OCI-LY7 (cell line): ENCODE measurements at regions not wholly inside any gene's neighbourhood (a gene's known extent, or its start where the extent isn't known, plus 50 kb on each side); places are given as distances from the start of the nearest gene placed in this dataset.

Experiments
- BruUV-seq: library from RNA; stranded (reverse); fragments of 400-500 nt; replicated peaks from 2 replicates; lab custom pipeline; 2021; lab: Mats Ljungman, UMichigan
- CTCF ChIA-PET: fragments of 300-600 bp; sonication (Branson Sonifier 250); formaldehyde crosslinking; loops from one replicate; lab custom pipeline; 2022; ENCODE audit warnings: antibody characterized with exemption; ENCODE audit not compliant: unreplicated experiment; lab: Charles Lee
- POLR2A ChIA-PET: fragments of 300-600 bp; sonication (Branson Sonifier 250); formaldehyde crosslinking; loops from one replicate; lab custom pipeline; 2022; ENCODE audit warnings: antibody characterized with exemption; lab: Charles Lee
- DNase-seq: peaks from one replicate; pipeline ENCODE4 v3.0.0-alpha.2; 2015; ENCODE audit warnings: low spot score
- H2AFZ ChIP-seq: fragments of 200-600 bp; sonication (generic), shearing (Covaris generic); 2 replicates; pipeline ENCODE4 v1.6.1; 2014; ENCODE audit warnings: mild to moderate bottlenecking, antibody characterized with exemption, low read length, moderate library complexity
- H3K27ac ChIP-seq: fragments of 200-600 bp; sonication (generic); 2 replicates; pipeline ENCODE4 v1.5.1; 2014; ENCODE audit warnings: mixed run types, low read depth, mild to moderate bottlenecking, moderate library complexity, low read length, inconsistent platforms; ENCODE audit not compliant: poor library complexity, severe bottlenecking
- H3K36me3 ChIP-seq: fragments of 200-600 bp; sonication (generic); 2 replicates; pipeline ENCODE4 v1.6.1; 2014; ENCODE audit warnings: mild to moderate bottlenecking, antibody characterized with exemption, low read length, moderate library complexity, mixed read lengths; ENCODE audit not compliant: insufficient read depth
- H3K4me1 ChIP-seq: fragments of 200-600 bp; sonication (generic); 2 replicates; pipeline ENCODE4 v1.5.1; 2014; ENCODE audit warnings: mild to moderate bottlenecking, low read length; ENCODE audit not compliant: insufficient read depth, poor library complexity, severe bottlenecking
- H3K4me2 ChIP-seq: fragments of 200-600 bp; sonication (generic); 2 replicates; pipeline ENCODE4 v1.6.1; 2014; ENCODE audit warnings: mild to moderate bottlenecking, low read length
- H3K4me3 ChIP-seq: fragments of 200-600 bp; sonication (generic); 2 replicates; pipeline ENCODE4 v1.5.1; 2014; ENCODE audit warnings: mild to moderate bottlenecking, low read depth, low read length; ENCODE audit not compliant: poor library complexity, severe bottlenecking
- H3K79me2 ChIP-seq: fragments of 200-600 bp; sonication (generic); 2 replicates; pipeline ENCODE4 v1.6.1; 2016; ENCODE audit warnings: low read depth, mild to moderate bottlenecking, low read length, moderate library complexity, mixed read lengths; ENCODE audit not compliant: insufficient read depth
- H3K9me2 ChIP-seq: fragments of 200-600 bp; sonication (generic); 2 replicates; pipeline ENCODE4 v1.6.1; 2016; ENCODE audit warnings: mild to moderate bottlenecking, low read length, mixed read lengths; ENCODE audit not compliant: insufficient read depth
- H3K9me3 ChIP-seq: fragments of 200-600 bp; sonication (generic); 2 replicates; pipeline ENCODE4 v1.6.1; 2014; ENCODE audit warnings: mild to moderate bottlenecking, mixed run types, low read length, mixed read lengths
- H4K20me1 ChIP-seq: fragments of 200-600 bp; sonication (generic); 2 replicates; pipeline ENCODE4 v1.6.1; 2014; ENCODE audit warnings: mild to moderate bottlenecking, antibody characterized with exemption, low read length, moderate library complexity, mixed read lengths; ENCODE audit not compliant: insufficient read depth
- EZH2phosphoT487 ChIP-seq: fragments of 200-600 bp; sonication (generic); IDR thresholded peaks from 2 replicates; pipeline ENCODE4 v1.6.1; 2018; ENCODE audit warnings: low read depth, borderline replicate concordance, mild to moderate bottlenecking, mixed run types, antibody characterized with exemption, low read length, moderate library complexity, mixed read lengths
- intact Hi-C: fragments of 100-400 bp; cut with micrococcal nuclease; formaldehyde crosslinking; loops from one replicate; pipeline ENCODE4 v1.10.0; 2022; ENCODE audit not compliant: unreplicated experiment
- TF ChIP-seq, protein P1 (sequence below): fragments of 200-600 bp; sonication (generic); conservative IDR thresholded peaks from 2 replicates; pipeline ENCODE4 v1.5.1; 2014; ENCODE audit warnings: mild to moderate bottlenecking, antibody characterized with exemption, low read length, moderate library complexity, mixed read lengths

GRCh38 chr12:115798309-115798917 lies 479.1 kb downstream of the MED13L start:
- H3K36me3 ChIP-seq = no peaks in the 10 kb centered on the region
- DNase-seq = no peak
- POLR2A ChIA-PET = no interaction called here
- no peak overlapping the region for H3K4me3 ChIP-seq
- no peak overlapping the region for H3K4me2 ChIP-seq
- H4K20me1 ChIP-seq = no peaks in the 10 kb centered on the region
- no TSS peak for BruUV-seq
- intact Hi-C loops = no loop called here
- H3K4me1 ChIP-seq = no peaks in the 10 kb centered on the region
- H3K9me3 ChIP-seq = no peaks in the 10 kb centered on the region
- TF ChIP-seq EZH2phosphoT487 = no peak
- TF ChIP-seq, protein P1, sequence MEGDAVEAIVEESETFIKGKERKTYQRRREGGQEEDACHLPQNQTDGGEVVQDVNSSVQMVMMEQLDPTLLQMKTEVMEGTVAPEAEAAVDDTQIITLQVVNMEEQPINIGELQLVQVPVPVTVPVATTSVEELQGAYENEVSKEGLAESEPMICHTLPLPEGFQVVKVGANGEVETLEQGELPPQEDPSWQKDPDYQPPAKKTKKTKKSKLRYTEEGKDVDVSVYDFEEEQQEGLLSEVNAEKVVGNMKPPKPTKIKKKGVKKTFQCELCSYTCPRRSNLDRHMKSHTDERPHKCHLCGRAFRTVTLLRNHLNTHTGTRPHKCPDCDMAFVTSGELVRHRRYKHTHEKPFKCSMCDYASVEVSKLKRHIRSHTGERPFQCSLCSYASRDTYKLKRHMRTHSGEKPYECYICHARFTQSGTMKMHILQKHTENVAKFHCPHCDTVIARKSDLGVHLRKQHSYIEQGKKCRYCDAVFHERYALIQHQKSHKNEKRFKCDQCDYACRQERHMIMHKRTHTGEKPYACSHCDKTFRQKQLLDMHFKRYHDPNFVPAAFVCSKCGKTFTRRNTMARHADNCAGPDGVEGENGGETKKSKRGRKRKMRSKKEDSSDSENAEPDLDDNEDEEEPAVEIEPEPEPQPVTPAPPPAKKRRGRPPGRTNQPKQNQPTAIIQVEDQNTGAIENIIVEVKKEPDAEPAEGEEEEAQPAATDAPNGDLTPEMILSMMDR = no peak
- no peak overlapping the region for H3K27ac ChIP-seq
- no peaks in the 10 kb centered on the region for H3K9me2 ChIP-seq
- CTCF ChIA-PET = no interaction called here
- H2AFZ ChIP-seq = no peak overlapping the region
- H3K79me2 ChIP-seq = no peaks in the 10 kb centered on the region

DNA sequence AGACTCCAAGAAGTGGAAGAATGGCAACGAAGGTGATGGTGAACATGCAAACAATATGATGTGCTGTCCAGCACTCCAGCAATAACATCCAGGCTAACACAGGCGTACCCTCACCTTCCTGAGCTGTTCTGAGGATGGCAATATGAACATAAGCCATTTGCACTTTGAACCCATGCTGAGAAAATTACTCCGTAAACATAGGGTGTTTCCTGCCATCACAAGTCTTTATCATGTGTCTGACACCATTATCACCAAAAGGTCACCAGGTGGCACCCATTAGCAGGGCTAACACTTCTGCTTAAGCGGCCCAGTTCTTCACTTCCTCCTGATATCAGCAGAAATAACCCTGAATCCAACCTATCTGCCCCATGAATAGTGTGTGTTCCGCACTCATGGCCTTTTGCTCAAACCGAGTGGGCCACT lies 482.8 kb downstream of the MED13L start:
- Histone ChIP-seq H2AFZ (no peak overlapping the region), H3K4me3 (no peak overlapping the region), H3K4me1 (no peaks in the 10 kb centered on the region), H3K9me3 (no peaks in the 10 kb centered on the region), H3K9me2 (no peaks in the 10 kb centered on the region), H3K79me2 (no peaks in the 10 kb centered on the region), H3K27ac (no peak overlapping the region), H3K36me3 (no peaks in the 10 kb centered on the region), H3K4me2 (no peak overlapping the region), H4K20me1 (no peaks in the 10 kb centered on the region)
- no peak for DNase-seq
- intact Hi-C loops = no loop called here
- CTCF ChIA-PET = no interaction called here
- POLR2A ChIA-PET = no interaction called here
- TF ChIP-seq, protein P1 = no peak
- TF ChIP-seq EZH2phosphoT487 = no peak
- BruUV-seq = no TSS peak

- Histone ChIP-seq H3K4me1 (no peaks in the 10 kb centered on the region), H3K79me2 (no peaks in the 10 kb centered on the region), H3K4me2 (no peak overlapping the region), H3K4me3 (no peak overlapping the region), H2AFZ (no peak overlapping the region), H3K9me3 (no peaks in the 10 kb centered on the region), H3K36me3 (no peaks in the 10 kb centered on the region), H3K27ac (no peak overlapping the region), H4K20me1 (no peaks in the 10 kb centered on the region), H3K9me2 (no peaks in the 10 kb centered on the region)
- intact Hi-C loops = no loop called here
- BruUV-seq = no TSS peak
- TF ChIP-seq, protein P1 = no peak
- TF ChIP-seq EZH2phosphoT487 = no peak
- DNase-seq = no peak
- ChIA-PET POLR2A (no interaction called here), CTCF (no interaction called here)
Observed at GRCh38 chr12:115791331-115791730, 486.2 kb downstream of the MED13L start.
